ENCODE measurements at regions not wholly inside any gene's neighbourhood (a gene's known extent, or its start where the extent isn't known, plus 50 kb on each side); places are given as distances from the start of the nearest gene placed in this dataset.

DNA sequence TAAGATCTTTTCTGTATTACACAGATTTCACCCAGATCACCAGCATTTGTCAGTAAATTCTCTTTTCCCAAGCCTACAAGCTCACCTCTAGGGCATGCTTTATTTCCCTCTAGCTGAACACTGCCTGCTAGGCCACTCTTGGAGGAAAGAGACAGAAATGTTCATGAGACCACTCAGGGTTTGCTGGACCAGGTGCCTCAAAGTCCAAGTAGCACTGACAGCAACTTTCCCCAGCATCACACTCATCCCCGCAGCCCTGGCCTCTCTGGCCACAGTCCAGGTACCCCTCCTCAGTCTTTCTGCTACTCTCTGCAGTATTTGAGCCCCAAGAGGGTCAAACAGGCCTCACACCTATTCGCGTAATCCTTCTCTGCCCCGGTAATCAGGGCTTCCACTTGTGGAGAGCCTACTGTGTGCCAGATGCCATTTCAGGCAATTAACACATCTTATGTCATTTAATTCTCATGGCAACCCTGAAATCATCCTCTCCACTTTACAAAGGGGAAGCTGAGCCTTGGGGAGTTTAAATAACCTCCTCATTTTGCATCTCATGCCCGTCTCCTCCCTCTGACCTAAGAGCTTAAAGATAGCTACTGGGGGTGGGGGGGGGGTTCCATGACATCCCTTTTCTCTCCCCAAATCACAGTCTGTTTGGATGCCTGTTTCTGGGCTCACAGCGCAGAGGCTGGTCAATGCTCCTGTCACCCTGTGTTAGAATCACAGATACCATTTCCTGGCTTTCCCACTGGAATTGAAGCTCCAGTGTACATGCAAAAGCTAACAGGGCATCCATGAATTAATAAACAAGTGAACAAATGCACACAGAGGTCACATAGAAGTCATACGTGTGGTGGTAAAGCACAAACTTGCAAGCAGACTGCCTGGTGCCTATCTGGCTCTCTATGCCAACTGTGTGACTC lies 88.5 kb downstream of the PRLHR start:
- TF ChIP-seq POLR2A (IDR thresholded peaks at IDR 0.05; ENCODE audit: low read depth, low read length): no peak
- TF ChIP-seq POLR2AphosphoS5 (IDR thresholded peaks at IDR 0.05; ENCODE audit: low read depth, low read length): no peak
- TF ChIP-seq TAF1 (IDR thresholded peaks at IDR 0.05; ENCODE audit: borderline replicate concordance, low read depth, low read length): no peak
